H1 (cell line): ENCODE measurements at regions not wholly inside any gene's neighbourhood (a gene's known extent, or its start where the extent isn't known, plus 50 kb on each side); places are given as distances from the start of the nearest gene placed in this dataset.

ENCODE experiments used
- CBX8 ChIP-seq: fragments of 300-800, 300-1000 bp; sonication (generic); IDR thresholded peaks from 2 replicates; pipeline ENCODE4 v1.7.1; 2016; ENCODE audit warnings: low read depth, low read length, borderline replicate concordance
- CHD7 ChIP-seq: fragments of 300-600 bp; sonication (generic); IDR thresholded peaks from 2 replicates; pipeline ENCODE4 v1.7.1; 2012; ENCODE audit warnings: low read length, moderate library complexity, mild to moderate bottlenecking, inconsistent platforms; ENCODE audit not compliant: insufficient replicate concordance
- CTCF ChIP-seq, 3 experiments: IDR thresholded peaks; 1 replicate in 2 of 3; 2 replicates in 1 of 3; pipeline versions ENCODE4 v1.5.1 to v1.6.1; 2011; ENCODE audit warnings: low read length in 3 of 3, mild to moderate bottlenecking in 3 of 3, inconsistent platforms in 2 of 3, low read depth in 1 of 3, moderate library complexity in 1 of 3; ENCODE audit not compliant: insufficient read depth in 1 of 3; ENCODE audit errors: control extremely low read depth in 1 of 3
- E2F6 ChIP-seq: IDR thresholded peaks from 2 replicates; pipeline ENCODE4 v1.6.1; 2012; ENCODE audit warnings: inconsistent platforms
- EP300 ChIP-seq, 2 experiments: IDR thresholded peaks; 1 replicate in 1 of 2; 2 replicates in 1 of 2; pipeline ENCODE4 v1.6.1; 2011 to 2012; ENCODE audit warnings: low read depth in 2 of 2, low read length in 2 of 2, mild to moderate bottlenecking in 2 of 2, borderline replicate concordance in 1 of 2, inconsistent platforms in 1 of 2, moderate library complexity in 1 of 2
- FOSL1 ChIP-seq: IDR thresholded peaks from 2 replicates; pipeline ENCODE4 v1.6.1; 2011; ENCODE audit warnings: mild to moderate bottlenecking, low read depth, low read length, moderate library complexity; ENCODE audit not compliant: insufficient read depth
- GABPA ChIP-seq: IDR thresholded peaks from 2 replicates; pipeline ENCODE4 v1.6.1; 2011; ENCODE audit warnings: mild to moderate bottlenecking, low read length, moderate library complexity, borderline replicate concordance; ENCODE audit not compliant: insufficient read depth
- POLR2A ChIP-seq, 2 experiments: IDR thresholded peaks; 1 replicate in 1 of 2; 2 replicates in 1 of 2; pipeline ENCODE4 v1.6.1; 2011; ENCODE audit warnings: low read depth in 2 of 2, low read length in 2 of 2, mild to moderate bottlenecking in 2 of 2; ENCODE audit errors: control extremely low read depth in 1 of 2
- POLR2AphosphoS5 ChIP-seq: IDR thresholded peaks from 2 replicates; pipeline ENCODE4 v1.6.1; 2011; ENCODE audit warnings: low read depth, low read length
- RBBP5 ChIP-seq: IDR thresholded peaks from 2 replicates; pipeline ENCODE4 v1.7.1; 2012; ENCODE audit warnings: low read depth, mild to moderate bottlenecking, inconsistent platforms, low read length, moderate library complexity, borderline replicate concordance

GRCh38 chr11:130769782-130770535, 146.3 kb downstream of the SNX19 start:
- TF ChIP-seq POLR2A (IDR thresholded peaks at IDR 0.05; ENCODE audit: control extremely low read depth in 1 of 2, low read depth in 2 of 2, low read length in 2 of 2) (no peak), RBBP5 (no peak), CTCF (IDR thresholded peaks at IDR 0.05; ENCODE audit: control extremely low read depth in 1 of 3, insufficient read depth in 1 of 3, low read depth in 1 of 3, low read length in 3 of 3) (no peak), POLR2AphosphoS5 (no peak), FOSL1 (no peak), E2F6 (no peak), CHD7 (no peak), CBX8 (no peak), EP300 (IDR thresholded peaks at IDR 0.05; ENCODE audit: borderline replicate concordance in 1 of 2, low read depth in 2 of 2, low read length in 2 of 2) (no peak), GABPA (no peak)
